ENCODE measurements at regions not wholly inside any gene's neighbourhood (a gene's known extent, or its start where the extent isn't known, plus 50 kb on each side); places are given as distances from the start of the nearest gene placed in this dataset.
"Not testable (repeated sequence)": the region's sequence is repeated elsewhere in the genome, so short reads cannot be mapped to it uniquely, and the experiment has no call there.

- no peaks in the 10 kb centered on the region for H3K36me3 ChIP-seq (ENCODE audit: control insufficient read depth, insufficient read depth, low read length)
- H3K4me3 ChIP-seq (ENCODE audit: extremely low read depth, insufficient read depth, low read length, poor library complexity, severe bottlenecking): no peak overlapping the region
- H3K9me3 ChIP-seq (ENCODE audit: control insufficient read depth, low read length): peaks cover 1% of the 10 kb centered on the region
- H3K27ac ChIP-seq (ENCODE audit: low read depth, low read length, severe bottlenecking): no peak overlapping the region
- H3K4me1 ChIP-seq (ENCODE audit: control insufficient read depth, insufficient read depth, low read length, poor library complexity, severe bottlenecking): no peaks in the 10 kb centered on the region
- WGBS, 2 experiments (ENCODE audit: insufficient coverage in 2 of 2): 83 to 92% methylated on average over 17 to 19 of the region's 21 CpGs
Measured at GRCh38 chr6:1445650-1446330, 56.4 kb downstream of the FOXF2 start.

DNA sequence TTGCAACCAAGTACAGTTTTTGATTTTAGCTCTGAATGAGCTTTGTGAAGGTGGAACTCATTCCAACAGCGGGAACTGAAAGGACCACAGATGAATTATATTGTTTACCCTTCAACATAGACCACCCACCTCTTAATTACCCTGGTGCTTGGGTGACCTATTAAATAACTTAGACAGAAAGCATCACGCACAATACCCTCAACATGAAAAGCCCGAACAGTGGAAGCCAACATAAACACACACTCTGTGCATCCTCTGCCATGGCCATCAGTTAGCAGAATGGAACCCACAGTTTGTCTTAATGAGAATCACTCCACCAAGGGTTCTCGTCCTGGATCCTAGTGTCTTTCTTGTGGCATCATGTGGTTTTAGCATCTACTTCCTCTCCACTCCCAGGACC is 60.5 kb downstream of the FOXF2 start:
- Histone ChIP-seq H3K9me3 (ENCODE audit: control insufficient read depth, low read length) (peaks cover 19% of the 10 kb centered on the region), H3K27ac (ENCODE audit: low read depth, low read length, severe bottlenecking) (no peak overlapping the region), H3K36me3 (ENCODE audit: control insufficient read depth, insufficient read depth, low read length) (no peaks in the 10 kb centered on the region), H3K4me3 (ENCODE audit: extremely low read depth, insufficient read depth, low read length, poor library complexity, severe bottlenecking) (no peak overlapping the region), H3K4me1 (ENCODE audit: control insufficient read depth, insufficient read depth, low read length, poor library complexity, severe bottlenecking) (no peaks in the 10 kb centered on the region)
- WGBS, 2 experiments (ENCODE audit: insufficient coverage in 2 of 2): 94 to 95% methylated on average over 2 to 4 of the region's 4 CpGs

DNA sequence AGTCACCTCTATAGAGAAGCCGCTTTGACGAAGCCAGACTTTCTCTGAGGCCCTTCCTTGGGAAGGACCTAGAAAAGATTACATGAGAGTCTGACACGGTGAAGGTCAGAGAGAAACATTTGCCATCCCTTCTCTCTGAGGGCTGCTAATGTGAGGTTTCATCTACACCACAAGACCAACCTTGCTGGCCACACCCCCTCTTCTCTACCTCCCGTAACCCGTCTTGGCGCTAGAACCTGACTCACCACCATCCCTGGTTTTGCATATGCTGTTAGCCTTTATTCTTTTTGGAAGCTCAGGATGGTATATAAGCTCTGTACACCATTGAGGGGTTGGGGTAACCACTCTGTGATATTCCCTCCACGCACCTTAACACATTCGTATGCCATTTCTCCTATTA is 63.6 kb downstream of the FOXF2 start:
- Histone ChIP-seq H3K36me3 (ENCODE audit: control insufficient read depth, insufficient read depth, low read length) (no peaks in the 10 kb centered on the region), H3K27ac (ENCODE audit: low read depth, low read length, severe bottlenecking) (no peak overlapping the region), H3K9me3 (ENCODE audit: control insufficient read depth, low read length) (peaks cover 19% of the 10 kb centered on the region), H3K4me3 (ENCODE audit: extremely low read depth, insufficient read depth, low read length, poor library complexity, severe bottlenecking) (no peak overlapping the region), H3K4me1 (ENCODE audit: control insufficient read depth, insufficient read depth, low read length, poor library complexity, severe bottlenecking) (no peaks in the 10 kb centered on the region)
- WGBS, 2 experiments (ENCODE audit: insufficient coverage in 2 of 2): 90 to 100% methylated on average over 3 of the region's 8 CpGs

DNA sequence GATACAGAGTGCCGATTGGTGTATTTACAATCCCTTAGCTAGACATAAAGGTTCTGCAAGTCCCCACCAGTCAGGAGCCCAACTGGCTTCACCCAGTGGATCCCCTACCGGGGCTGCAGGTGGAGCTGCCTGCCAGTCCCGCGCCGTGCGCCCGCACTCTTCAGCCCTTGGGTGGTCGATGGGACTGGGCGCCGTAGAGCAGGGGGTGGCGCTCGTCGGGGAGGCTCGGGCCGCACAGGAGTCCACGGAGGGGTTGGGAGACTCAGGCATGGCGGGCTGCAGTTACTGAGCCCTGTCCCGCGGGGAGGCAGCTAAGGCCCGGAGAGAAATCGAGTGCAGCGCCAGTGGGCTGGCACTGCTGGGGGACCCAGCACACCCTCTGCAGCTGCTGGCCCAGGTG is 67.4 kb downstream of the FOXF2 start:
- WGBS, 2 experiments (ENCODE audit: insufficient coverage in 2 of 2): 84 to 98% methylated on average over 3 to 11 of the region's 22 CpGs
- H3K27ac ChIP-seq (ENCODE audit: low read depth, low read length, severe bottlenecking); H3K36me3 ChIP-seq (ENCODE audit: control insufficient read depth, insufficient read depth, low read length); H3K4me3 ChIP-seq (ENCODE audit: extremely low read depth, insufficient read depth, low read length, poor library complexity, severe bottlenecking); H3K9me3 ChIP-seq (ENCODE audit: control insufficient read depth, low read length); H3K4me1 ChIP-seq (ENCODE audit: control insufficient read depth, insufficient read depth, low read length, poor library complexity, severe bottlenecking): not testable (repeated sequence)

DNA sequence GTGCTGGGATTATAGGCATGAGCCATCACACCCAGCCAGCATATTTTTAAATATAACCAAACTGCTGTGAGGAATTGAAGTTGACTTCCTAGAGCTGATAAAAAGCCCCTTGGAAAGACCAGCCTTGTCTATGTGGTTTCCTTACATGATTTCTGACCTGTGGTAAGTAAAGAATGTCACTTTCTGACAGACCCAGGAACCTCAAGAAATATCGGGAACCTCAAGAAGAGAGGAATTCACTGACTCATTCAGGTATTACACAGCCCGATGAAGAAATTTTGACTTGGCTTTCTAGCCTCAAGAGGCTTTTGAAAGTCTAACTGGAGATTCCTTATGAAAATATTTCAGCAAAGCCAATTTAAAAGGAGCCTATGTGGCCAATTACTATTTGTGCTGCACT is 71.8 kb downstream of the FOXF2 start:
- 81 to 100% methylated on average over 1 to 2 of the region's 2 CpGs for WGBS, 2 experiments (ENCODE audit: insufficient coverage in 2 of 2)
- Histone ChIP-seq H3K27ac (ENCODE audit: low read depth, low read length, severe bottlenecking) (no peak overlapping the region), H3K36me3 (ENCODE audit: control insufficient read depth, insufficient read depth, low read length) (no peaks in the 10 kb centered on the region), H3K4me1 (ENCODE audit: control insufficient read depth, insufficient read depth, low read length, poor library complexity, severe bottlenecking) (no peaks in the 10 kb centered on the region), H3K9me3 (ENCODE audit: control insufficient read depth, low read length) (no peaks in the 10 kb centered on the region), H3K4me3 (ENCODE audit: extremely low read depth, insufficient read depth, low read length, poor library complexity, severe bottlenecking) (no peak overlapping the region)

GRCh38 chr6:1461736-1462135 is 72.4 kb downstream of the FOXF2 start:
- no peaks in the 10 kb centered on the region for H3K4me1 ChIP-seq (ENCODE audit: control insufficient read depth, insufficient read depth, low read length, poor library complexity, severe bottlenecking)
- no peak overlapping the region for H3K4me3 ChIP-seq (ENCODE audit: extremely low read depth, insufficient read depth, low read length, poor library complexity, severe bottlenecking)
- no peaks in the 10 kb centered on the region for H3K9me3 ChIP-seq (ENCODE audit: control insufficient read depth, low read length)
- no peak overlapping the region for H3K27ac ChIP-seq (ENCODE audit: low read depth, low read length, severe bottlenecking)
- no peaks in the 10 kb centered on the region for H3K36me3 ChIP-seq (ENCODE audit: control insufficient read depth, insufficient read depth, low read length)
- 92 to 93% methylated on average over 1 to 3 of the region's 3 CpGs for WGBS, 2 experiments (ENCODE audit: insufficient coverage in 2 of 2)

GRCh38 chr6:1463275-1463674 is 73.9 kb downstream of the FOXF2 start:
- H3K4me3 ChIP-seq (ENCODE audit: extremely low read depth, insufficient read depth, low read length, poor library complexity, severe bottlenecking): no peak overlapping the region
- peaks cover 2% of the 10 kb centered on the region for H3K4me1 ChIP-seq (ENCODE audit: control insufficient read depth, insufficient read depth, low read length, poor library complexity, severe bottlenecking)
- H3K9me3 ChIP-seq (ENCODE audit: control insufficient read depth, low read length): no peaks in the 10 kb centered on the region
- H3K36me3 ChIP-seq (ENCODE audit: control insufficient read depth, insufficient read depth, low read length): no peaks in the 10 kb centered on the region
- H3K27ac ChIP-seq (ENCODE audit: low read depth, low read length, severe bottlenecking): no peak overlapping the region
- WGBS, 2 experiments (ENCODE audit: insufficient coverage in 2 of 2): 67 to 81% methylated on average over 6 to 7 of the region's 7 CpGs

- peaks cover 2% of the 10 kb centered on the region for H3K4me1 ChIP-seq (ENCODE audit: control insufficient read depth, insufficient read depth, low read length, poor library complexity, severe bottlenecking)
- H3K27ac ChIP-seq (ENCODE audit: low read depth, low read length, severe bottlenecking): no peak overlapping the region
- 89% methylated on average over 6 to 7 of the region's 8 CpGs for WGBS, 2 experiments (ENCODE audit: insufficient coverage in 2 of 2)
- no peaks in the 10 kb centered on the region for H3K36me3 ChIP-seq (ENCODE audit: control insufficient read depth, insufficient read depth, low read length)
- no peaks in the 10 kb centered on the region for H3K9me3 ChIP-seq (ENCODE audit: control insufficient read depth, low read length)
- no peak overlapping the region for H3K4me3 ChIP-seq (ENCODE audit: extremely low read depth, insufficient read depth, low read length, poor library complexity, severe bottlenecking)
Measured at GRCh38 chr6:1463751-1464426, 74.5 kb downstream of the FOXF2 start.

GRCh38 chr6:1464781-1465370 is 75.5 kb downstream of the FOXF2 start:
- H3K9me3 ChIP-seq (ENCODE audit: control insufficient read depth, low read length): no peaks in the 10 kb centered on the region
- peaks cover 2% of the 10 kb centered on the region for H3K4me1 ChIP-seq (ENCODE audit: control insufficient read depth, insufficient read depth, low read length, poor library complexity, severe bottlenecking)
- H3K4me3 ChIP-seq (ENCODE audit: extremely low read depth, insufficient read depth, low read length, poor library complexity, severe bottlenecking): no peak overlapping the region
- no peak overlapping the region for H3K27ac ChIP-seq (ENCODE audit: low read depth, low read length, severe bottlenecking)
- no peaks in the 10 kb centered on the region for H3K36me3 ChIP-seq (ENCODE audit: control insufficient read depth, insufficient read depth, low read length)
- WGBS, 2 experiments (ENCODE audit: insufficient coverage in 2 of 2): 77 to 85% methylated on average over 2 to 3 of the region's 7 CpGs

DNA sequence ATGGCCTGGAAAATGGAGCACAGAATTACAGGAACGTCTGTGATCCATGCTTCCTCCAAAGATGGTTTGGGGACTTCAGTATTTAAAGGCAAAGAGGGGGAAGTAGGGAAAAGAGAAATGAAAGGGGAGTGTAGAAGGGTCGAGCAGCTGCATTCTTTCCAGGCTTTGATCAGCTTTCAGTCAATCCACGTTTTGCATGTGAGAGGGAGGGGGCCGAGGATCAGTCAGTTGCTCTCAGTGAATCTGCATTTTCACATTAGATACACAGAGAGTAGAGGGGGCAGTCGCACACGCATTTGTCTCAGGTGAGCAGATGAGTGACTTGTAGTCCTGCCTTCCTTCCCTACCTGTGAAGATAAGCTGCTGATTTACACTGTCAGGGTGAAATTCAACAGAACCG is 78.8 kb downstream of the FOXF2 start:
- H3K9me3 ChIP-seq (ENCODE audit: control insufficient read depth, low read length): no peaks in the 10 kb centered on the region
- WGBS, 2 experiments (ENCODE audit: insufficient coverage in 2 of 2): 18 to 19% methylated on average over 4 to 5 of the region's 7 CpGs
- H3K4me1 ChIP-seq (ENCODE audit: control insufficient read depth, insufficient read depth, low read length, poor library complexity, severe bottlenecking): peaks cover 10% of the 10 kb centered on the region
- H3K4me3 ChIP-seq (ENCODE audit: extremely low read depth, insufficient read depth, low read length, poor library complexity, severe bottlenecking): no peak overlapping the region
- H3K27ac ChIP-seq (ENCODE audit: low read depth, low read length, severe bottlenecking): no peak overlapping the region
- H3K36me3 ChIP-seq (ENCODE audit: control insufficient read depth, insufficient read depth, low read length): no peaks in the 10 kb centered on the region

GRCh38 chr6:1470040-1470439 is 80.7 kb downstream of the FOXF2 start:
- H3K27ac ChIP-seq (ENCODE audit: low read depth, low read length, severe bottlenecking): no peak overlapping the region
- no peaks in the 10 kb centered on the region for H3K9me3 ChIP-seq (ENCODE audit: control insufficient read depth, low read length)
- H3K4me1 ChIP-seq (ENCODE audit: control insufficient read depth, insufficient read depth, low read length, poor library complexity, severe bottlenecking): peaks cover 18% of the 10 kb centered on the region
- H3K36me3 ChIP-seq (ENCODE audit: control insufficient read depth, insufficient read depth, low read length): no peaks in the 10 kb centered on the region
- H3K4me3 ChIP-seq (ENCODE audit: extremely low read depth, insufficient read depth, low read length, poor library complexity, severe bottlenecking): no peak overlapping the region
- WGBS, 2 experiments (ENCODE audit: insufficient coverage in 2 of 2): 90 to 100% methylated on average over 1 to 2 of the region's 3 CpGs
